Breast epithelium (tissue), 4 donors: ENCODE measurements at regions not wholly inside any gene's neighbourhood (a gene's known extent, or its start where the extent isn't known, plus 50 kb on each side); places are given as distances from the start of the nearest gene placed in this dataset.

Experiments
- DNase-seq, 2 donors: peaks; one replicate each; pipeline ENCODE4 v3.0.0-alpha.2; 2019; ENCODE audit warnings: low spot score in 2 of 2
- H3K27ac ChIP-seq, 2 donors: fragments of 200-600 bp; sonication (generic) in 1 of 2; one replicate each; pipeline ENCODE4 v1.5.1; 2016 to 2019; ENCODE audit warnings: mild to moderate bottlenecking in 1 of 2
- H3K27me3 ChIP-seq, 2 donors: fragments of 200-600 bp; sonication (generic) in 1 of 2; one replicate each; pipeline versions ENCODE4 v1.5.1 to v1.6.0; 2017 to 2019; ENCODE audit warnings: control low read depth in 1 of 2, mild to moderate bottlenecking in 1 of 2
- H3K36me3 ChIP-seq: fragments of 200-600 bp; one replicate; pipeline ENCODE4 v1.5.1; 2019
- H3K4me1 ChIP-seq, 2 donors: fragments of 200-600 bp; sonication (generic); one replicate each; pipeline ENCODE4 v1.5.1; 2016 to 2019; ENCODE audit warnings: control low read depth in 1 of 2
- H3K4me3 ChIP-seq, 3 donors: fragments of 200-600 bp; sonication (generic); 1 replicate in 2 of 3; 2 replicates in 1 of 3; pipeline ENCODE4 v1.5.1; 2016 to 2019; ENCODE audit warnings: mild to moderate bottlenecking in 3 of 3, moderate library complexity in 2 of 3
- H3K9me3 ChIP-seq, 2 donors: fragments of 200-600 bp; sonication (generic) in 1 of 2; one replicate each; pipeline ENCODE4 v1.5.1; 2016 to 2019; ENCODE audit warnings: control low read depth in 1 of 2
- CTCF ChIP-seq, 3 donors: fragments of 450-650 bp; IDR thresholded peaks; one replicate each; pipeline ENCODE4 v1.5.1; 2016 to 2017; ENCODE audit warnings: antibody characterized with exemption in 3 of 3, mild to moderate bottlenecking in 3 of 3, moderate library complexity in 3 of 3
- POLR2A ChIP-seq: fragments of 450-650 bp; IDR thresholded peaks from one replicate; pipeline ENCODE4 v1.6.1; 2016; ENCODE audit warnings: antibody characterized with exemption, mild to moderate bottlenecking, moderate library complexity
- POLR2AphosphoS5 ChIP-seq, 3 donors: sonication (generic); formaldehyde crosslinking; IDR thresholded peaks; one replicate each; pipeline ENCODE4 v1.6.1; 2017; ENCODE audit warnings: antibody characterized with exemption in 3 of 3
- intact Hi-C: fragments of 100-400 bp; cut with DNase I; formaldehyde crosslinking; loops from one replicate; pipeline ENCODE4 v1.15.1; 2023; ENCODE audit warnings: low total_unique reads

- no peaks in the 10 kb centered on the region for H3K27me3 ChIP-seq
- TF ChIP-seq POLR2AphosphoS5 (IDR thresholded peaks at IDR 0.05), result no peak
- no peak for TF ChIP-seq CTCF (IDR thresholded peaks at IDR 0.05)
- TF ChIP-seq POLR2A, result no peak
- H3K27ac ChIP-seq, result no peak overlapping the region
- H3K9me3 ChIP-seq, result no peaks in the 10 kb centered on the region
- no peak overlapping the region for H3K4me3 ChIP-seq
- H3K36me3 ChIP-seq, result no peaks in the 10 kb centered on the region
- DNase-seq, result no peak
- no peaks in the 10 kb centered on the region for H3K4me1 ChIP-seq
- intact Hi-C loops, result no loop called here
Measured at GRCh38 chr13:83168590-83168989, 713.7 kb downstream of the SLITRK1 start.

- DNase-seq, result no peak
- Histone ChIP-seq H3K4me1 (no peaks in the 10 kb centered on the region), H3K27ac (no peak overlapping the region), H3K4me3 (no peak overlapping the region), H3K27me3 (no peaks in the 10 kb centered on the region), H3K9me3 (no peaks in the 10 kb centered on the region), H3K36me3 (no peaks in the 10 kb centered on the region)
- intact Hi-C loops, result no loop called here
- TF ChIP-seq POLR2A, result no peak
- TF ChIP-seq POLR2AphosphoS5 (IDR thresholded peaks at IDR 0.05), result no peak
- no peak for TF ChIP-seq CTCF (IDR thresholded peaks at IDR 0.05)
Measured at GRCh38 chr13:83167203-83167602, 715.1 kb downstream of the SLITRK1 start.

- no peak overlapping the region for H3K4me3 ChIP-seq
- H3K36me3 ChIP-seq, result no peaks in the 10 kb centered on the region
- no peaks in the 10 kb centered on the region for H3K4me1 ChIP-seq
- intact Hi-C loops, result no loop called here
- no peaks in the 10 kb centered on the region for H3K27me3 ChIP-seq
- H3K27ac ChIP-seq, result no peak overlapping the region
- DNase-seq, result no peak
- no peak for TF ChIP-seq POLR2A
- no peak for TF ChIP-seq POLR2AphosphoS5 (IDR thresholded peaks at IDR 0.05)
- TF ChIP-seq CTCF (IDR thresholded peaks at IDR 0.05), result no peak
- H3K9me3 ChIP-seq, result no peaks in the 10 kb centered on the region
Measured at GRCh38 chr13:83166550-83166949, 715.7 kb downstream of the SLITRK1 start.

- TF ChIP-seq CTCF (IDR thresholded peaks at IDR 0.05), result no peak
- no peak for TF ChIP-seq POLR2A
- no peaks in the 10 kb centered on the region for H3K27me3 ChIP-seq
- no peak overlapping the region for H3K27ac ChIP-seq
- H3K9me3 ChIP-seq, result peaks cover 0 to 3% of the 10 kb centered on the region in 2 donors
- H3K36me3 ChIP-seq, result no peaks in the 10 kb centered on the region
- H3K4me3 ChIP-seq, result no peak overlapping the region
- no peak for DNase-seq
- no peaks in the 10 kb centered on the region for H3K4me1 ChIP-seq
- intact Hi-C loops, result no loop called here
Measured at GRCh38 chr13:83162493-83162892, 719.8 kb downstream of the SLITRK1 start.

GRCh38 chr13:83153848-83154247 lies 728.4 kb downstream of the SLITRK1 start:
- no peaks in the 10 kb centered on the region for H3K27me3 ChIP-seq
- intact Hi-C loops, result no loop called here
- H3K27ac ChIP-seq, result no peak overlapping the region
- peaks cover 0 to 5% of the 10 kb centered on the region in 2 donors for H3K9me3 ChIP-seq
- no peak overlapping the region for H3K4me3 ChIP-seq
- DNase-seq, result no peak
- no peaks in the 10 kb centered on the region for H3K4me1 ChIP-seq
- no peaks in the 10 kb centered on the region for H3K36me3 ChIP-seq
- no peak for TF ChIP-seq POLR2A
- no peak for TF ChIP-seq POLR2AphosphoS5 (IDR thresholded peaks at IDR 0.05)
- no peak for TF ChIP-seq CTCF (IDR thresholded peaks at IDR 0.05)
